HG03575 (cell line): ENCODE measurements at regions not wholly inside any gene's neighbourhood (a gene's known extent, or its start where the extent isn't known, plus 50 kb on each side); places are given as distances from the start of the nearest gene placed in this dataset.

Source experiments
- ATAC-seq: cut with Tn5 transposase; IDR thresholded peaks from one replicate; pipeline ENCODE4 v1.9.1; 2021; ENCODE audit not compliant: unreplicated experiment, insufficient number of reproducible peaks, low FRiP score; ENCODE audit errors: extremely low read depth

- no peak for ATAC-seq
Observed at GRCh38 chr14:65261946-65262345, 150.6 kb upstream of the FUT8 start.

GRCh38 chr14:65263177-65263788, 149.2 kb upstream of the FUT8 start:
- no peak for ATAC-seq

- ATAC-seq: no peak
Observed at GRCh38 chr14:65267856-65268255, 144.7 kb upstream of the FUT8 start.

GRCh38 chr14:65268594-65268993, 143.9 kb upstream of the FUT8 start:
- ATAC-seq: no peak

GRCh38 chr14:65269732-65270131, 142.8 kb upstream of the FUT8 start:
- ATAC-seq: no peak

GRCh38 chr14:65277027-65277426, 135.5 kb upstream of the FUT8 start:
- ATAC-seq: no peak

- ATAC-seq: no peak
Observed at GRCh38 chr14:65277580-65278270, 134.8 kb upstream of the FUT8 start.

GRCh38 chr14:65278589-65278988, 133.9 kb upstream of the FUT8 start:
- ATAC-seq: no peak

- no peak for ATAC-seq
Observed at GRCh38 chr14:65279510-65279909, 133.0 kb upstream of the FUT8 start.

- no peak for ATAC-seq
Observed at GRCh38 chr14:65279958-65280357, 132.6 kb upstream of the FUT8 start.

GRCh38 chr14:65280653-65281052, 131.9 kb upstream of the FUT8 start:
- ATAC-seq: no peak

- ATAC-seq: no peak
Observed at GRCh38 chr14:65281991-65282895, 130.3 kb upstream of the FUT8 start.

GRCh38 chr14:65282896-65283253, 129.7 kb upstream of the FUT8 start:
- ATAC-seq: no peak

- ATAC-seq: no peak
Observed at GRCh38 chr14:65286443-65286842, 126.1 kb upstream of the FUT8 start.

- no peak for ATAC-seq
Observed at GRCh38 chr14:65287264-65288131, 125.0 kb upstream of the FUT8 start.

- ATAC-seq: no peak
Observed at GRCh38 chr14:65290830-65291229, 121.7 kb upstream of the FUT8 start.

- ATAC-seq: no peak
Observed at GRCh38 chr14:65291531-65291930, 121.0 kb upstream of the FUT8 start.

- ATAC-seq: no peak
Observed at GRCh38 chr14:65294816-65295215, 117.7 kb upstream of the FUT8 start.

GRCh38 chr14:65296402-65296801, 116.1 kb upstream of the FUT8 start:
- no peak for ATAC-seq
